ENCODE measurements at regions not wholly inside any gene's neighbourhood (a gene's known extent, or its start where the extent isn't known, plus 50 kb on each side); places are given as distances from the start of the nearest gene placed in this dataset.

GRCh38 chr2:134788417-134788816 lies 50.0 kb upstream of the ACMSD start:
- TF ChIP-seq CTCF (IDR thresholded peaks at IDR 0.05; ENCODE audit: low read depth, low read length, poor library complexity, severe bottlenecking) (no peak), EZH2phosphoT487 (IDR thresholded peaks at IDR 0.05; ENCODE audit: borderline replicate concordance, low read length) (no peak)

All from DOHH2 (cell line).